CD4-positive, alpha-beta T cell (primary cell): ENCODE measurements at regions not wholly inside any gene's neighbourhood (a gene's known extent, or its start where the extent isn't known, plus 50 kb on each side); places are given as distances from the start of the nearest gene placed in this dataset.
"Not testable (repeated sequence)": the region's sequence is repeated elsewhere in the genome, so short reads cannot be mapped to it uniquely, and the experiment has no call there.

ENCODE experiments used
- ATAC-seq: fragments of 200-7000 bp; cut with Tn5 transposase; one replicate; pipeline ENCODE4 v1.10.0; 2022; ENCODE audit warnings: mild to moderate bottlenecking; ENCODE audit not compliant: poor library complexity
- CTCF ChIA-PET: fragments of 350-600 bp; sonication (Branson Sonifier 250); formaldehyde crosslinking; loops from one replicate; lab custom pipeline; 2021; ENCODE audit warnings: antibody characterized with exemption, inconsistent platforms; lab: Charles Lee
- POLR2A ChIA-PET: fragments of 350-600 bp; sonication (Branson Sonifier 250); formaldehyde crosslinking; loops from one replicate; lab custom pipeline; 2021; ENCODE audit warnings: antibody characterized with exemption, inconsistent platforms; lab: Charles Lee
- DNase-seq, 14 experiments: peaks; one replicate each; pipeline ENCODE4 v3.0.0-alpha.2; 2013 to 2020; ENCODE audit warnings: mixed read lengths in 2 of 14
- H3K27ac ChIP-seq, 2 donors: one replicate each; pipeline versions ENCODE4 v1.5.1 to v1.7.0; 2013; ENCODE audit warnings: low read length in 2 of 2, low read depth in 1 of 2, mild to moderate bottlenecking in 1 of 2
- H3K27me3 ChIP-seq, 2 experiments: 1 replicate in 1 of 2; 2 replicates in 1 of 2; pipeline versions ENCODE4 v1.6.1 to v1.7.0; 2013; ENCODE audit warnings: low read length in 2 of 2, control low read depth in 1 of 2, mild to moderate bottlenecking in 1 of 2, moderate library complexity in 1 of 2; ENCODE audit not compliant: insufficient read depth in 2 of 2, control insufficient read depth in 1 of 2
- H3K36me3 ChIP-seq: one replicate; pipeline ENCODE4 v1.6.1; 2013; ENCODE audit warnings: low read length, control low read depth; ENCODE audit not compliant: insufficient read depth
- H3K4me1 ChIP-seq: one replicate; pipeline ENCODE4 v1.6.1; 2013; ENCODE audit warnings: low read length, control low read depth; ENCODE audit not compliant: insufficient read depth
- H3K4me3 ChIP-seq: one replicate; pipeline ENCODE4 v1.5.1; 2013; ENCODE audit warnings: mild to moderate bottlenecking, low read length, moderate library complexity
- H3K9me3 ChIP-seq, 2 experiments: 1 replicate in 1 of 2; 2 replicates in 1 of 2; pipeline versions ENCODE4 v1.6.1 to v1.7.0; 2013; ENCODE audit warnings: low read length in 2 of 2, mild to moderate bottlenecking in 2 of 2, control low read depth in 1 of 2, moderate library complexity in 1 of 2; ENCODE audit not compliant: control insufficient read depth in 1 of 2, insufficient read depth in 1 of 2
- H3K27ac Mint-ChIP-seq: one replicate; pipeline ENCODE4 v1.8.0; 2020; ENCODE audit warnings: mixed read lengths
- H3K27me3 Mint-ChIP-seq: one replicate; pipeline ENCODE4 v1.8.0; 2021; ENCODE audit warnings: mixed read lengths
- H3K36me3 Mint-ChIP-seq: one replicate; pipeline ENCODE4 v1.8.0; 2021; ENCODE audit warnings: low read depth, mixed read lengths
- H3K4me1 Mint-ChIP-seq: one replicate; pipeline ENCODE4 v1.8.0; 2021; ENCODE audit warnings: low read depth, mixed read lengths
- H3K4me3 Mint-ChIP-seq: one replicate; pipeline ENCODE4 v1.8.0; 2020; ENCODE audit warnings: mild to moderate bottlenecking, mixed read lengths
- H3K9me3 Mint-ChIP-seq: one replicate; pipeline ENCODE4 v1.8.0; 2020; ENCODE audit warnings: mixed read lengths
- intact Hi-C, 2 experiments: fragments of 100-400 bp; cut with DNase I in 1 of 2; cut with micrococcal nuclease in 1 of 2; formaldehyde crosslinking; loops; one replicate each; pipeline versions ENCODE4 v1.15.1 to v1.9.0; 2023 to 2025; cut with DNase I, micrococcal nuclease
- TF ChIP-seq, protein P1 (sequence below): fragments of 200-600 bp; IDR thresholded peaks from one replicate; pipeline ENCODE4 v1.8.0; 2022; ENCODE audit warnings: antibody characterized with exemption, mild to moderate bottlenecking

DNA sequence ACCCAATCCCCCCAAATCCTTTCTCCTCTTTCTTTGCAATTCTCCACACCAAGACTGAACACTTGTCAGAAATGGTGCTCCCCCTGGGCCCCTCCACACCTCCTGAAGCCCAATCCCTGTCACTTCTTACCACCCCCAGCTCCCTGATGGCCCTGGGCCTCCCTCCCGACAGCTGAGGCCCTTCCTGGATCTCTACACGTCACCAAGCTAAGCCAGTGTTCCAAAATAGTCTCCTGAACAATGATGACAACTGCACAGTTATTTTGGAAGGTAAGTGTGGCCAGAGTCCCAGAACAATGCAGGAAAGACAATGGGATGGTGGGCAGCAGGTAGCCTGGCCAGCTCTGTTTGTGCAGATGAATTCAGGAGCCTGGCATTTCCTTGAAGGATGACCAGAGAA, 63.7 kb upstream of the PRSS3 start:
- Mint-ChIP-seq H3K9me3 (no peaks in the 10 kb centered on the region), H3K27me3 (peaks cover 36% of the 10 kb centered on the region), H3K27ac (no peak overlapping the region), H3K4me3 (no peak overlapping the region), H3K36me3 (no peaks in the 10 kb centered on the region), H3K4me1 (no peaks in the 10 kb centered on the region)
- H3K27ac ChIP-seq: no peak overlapping the region
- no peaks in the 10 kb centered on the region for H3K36me3 ChIP-seq
- H3K27me3 ChIP-seq: peaks cover 4 to 8% of the 10 kb centered on the region in 2 experiments
- no peak overlapping the region for H3K4me3 ChIP-seq
- ATAC-seq (no peak), DNase-seq (no peak)
- POLR2A ChIA-PET: no interaction called here
- intact Hi-C loops: no loop called here
- no peaks in the 10 kb centered on the region for H3K9me3 ChIP-seq
- TF ChIP-seq, protein P1, sequence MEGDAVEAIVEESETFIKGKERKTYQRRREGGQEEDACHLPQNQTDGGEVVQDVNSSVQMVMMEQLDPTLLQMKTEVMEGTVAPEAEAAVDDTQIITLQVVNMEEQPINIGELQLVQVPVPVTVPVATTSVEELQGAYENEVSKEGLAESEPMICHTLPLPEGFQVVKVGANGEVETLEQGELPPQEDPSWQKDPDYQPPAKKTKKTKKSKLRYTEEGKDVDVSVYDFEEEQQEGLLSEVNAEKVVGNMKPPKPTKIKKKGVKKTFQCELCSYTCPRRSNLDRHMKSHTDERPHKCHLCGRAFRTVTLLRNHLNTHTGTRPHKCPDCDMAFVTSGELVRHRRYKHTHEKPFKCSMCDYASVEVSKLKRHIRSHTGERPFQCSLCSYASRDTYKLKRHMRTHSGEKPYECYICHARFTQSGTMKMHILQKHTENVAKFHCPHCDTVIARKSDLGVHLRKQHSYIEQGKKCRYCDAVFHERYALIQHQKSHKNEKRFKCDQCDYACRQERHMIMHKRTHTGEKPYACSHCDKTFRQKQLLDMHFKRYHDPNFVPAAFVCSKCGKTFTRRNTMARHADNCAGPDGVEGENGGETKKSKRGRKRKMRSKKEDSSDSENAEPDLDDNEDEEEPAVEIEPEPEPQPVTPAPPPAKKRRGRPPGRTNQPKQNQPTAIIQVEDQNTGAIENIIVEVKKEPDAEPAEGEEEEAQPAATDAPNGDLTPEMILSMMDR: no peak
- no peaks in the 10 kb centered on the region for H3K4me1 ChIP-seq
- CTCF ChIA-PET: interaction anchor here (1.4 kb wide), 1 partner anchor 107 kb away, joined by 3 read pairs; no protein-coding TSS in a partner anchor

GRCh38 chr9:33734247-33734940, 61.0 kb upstream of the PRSS3 start:
- ATAC-seq, H3K9me3 Mint-ChIP-seq, H3K4me1 ChIP-seq, H3K4me1 Mint-ChIP-seq, H3K27ac ChIP-seq, CTCF ChIA-PET, DNase-seq, POLR2A ChIA-PET, H3K4me3 ChIP-seq, H3K9me3 ChIP-seq, H3K36me3 ChIP-seq, H3K36me3 Mint-ChIP-seq, H3K4me3 Mint-ChIP-seq, intact Hi-C loops, H3K27ac Mint-ChIP-seq: not testable (repeated sequence)
- H3K27me3 ChIP-seq: peaks cover 6 to 13% of the 10 kb centered on the region in 2 experiments
- peaks cover 43% of the 10 kb centered on the region for H3K27me3 Mint-ChIP-seq

GRCh38 chr9:33734941-33735835, 60.2 kb upstream of the PRSS3 start:
- H3K9me3 ChIP-seq: peaks cover 5 to 13% of the 10 kb centered on the region in 2 experiments
- intact Hi-C loops, H3K4me3 ChIP-seq, POLR2A ChIA-PET, H3K4me1 ChIP-seq, H3K4me1 Mint-ChIP-seq, H3K36me3 Mint-ChIP-seq, H3K36me3 ChIP-seq, H3K4me3 Mint-ChIP-seq, DNase-seq, H3K27ac ChIP-seq, H3K27ac Mint-ChIP-seq, ATAC-seq, CTCF ChIA-PET: not testable (repeated sequence)
- H3K27me3 ChIP-seq: peaks cover 6 to 13% of the 10 kb centered on the region in 2 experiments
- peaks cover 15% of the 10 kb centered on the region for H3K9me3 Mint-ChIP-seq
- H3K27me3 Mint-ChIP-seq: peaks cover 44% of the 10 kb centered on the region
